ENCODE measurements at regions not wholly inside any gene's neighbourhood (a gene's known extent, or its start where the extent isn't known, plus 50 kb on each side); places are given as distances from the start of the nearest gene placed in this dataset.

GRCh38 chr4:166538491-166539005, 665.5 kb downstream of the TLL1 start:
- no peak overlapping the region for H2AFZ ChIP-seq (ENCODE audit: low read length)

GRCh38 chr4:166546009-166546408, 673.0 kb downstream of the TLL1 start:
- no peaks in the 10 kb centered on the region for H3K27me3 ChIP-seq (ENCODE audit: insufficient read depth, low read length, poor library complexity, severe bottlenecking)
- H3F3A ChIP-seq (ENCODE audit: low read depth): no peaks in the 10 kb centered on the region
- H2AFZ ChIP-seq (ENCODE audit: low read length): no peak overlapping the region
- H3K4me1 ChIP-seq (ENCODE audit: insufficient read depth, low read length, poor library complexity, severe bottlenecking): no peaks in the 10 kb centered on the region
- H3K4me2 ChIP-seq (ENCODE audit: low read depth, low read length, poor library complexity, severe bottlenecking): no peak overlapping the region
- H3K9me2 ChIP-seq (replicated peaks; ENCODE audit: low read depth, low read length): no peaks in the 10 kb centered on the region
- no peaks in the 10 kb centered on the region for H3K79me2 ChIP-seq (ENCODE audit: insufficient read depth, low read length)
- no peaks in the 10 kb centered on the region for H3K9me3 ChIP-seq (ENCODE audit: insufficient read depth, low read depth, low read length)
- no peak for TF ChIP-seq CTCF (conservative IDR thresholded peaks at IDR 0.05; ENCODE audit: low read length)
- TF ChIP-seq EZH2phosphoT487 (IDR thresholded peaks at IDR 0.05; ENCODE audit: borderline replicate concordance): no peak
- H3K36me3 ChIP-seq (ENCODE audit: insufficient read depth, low read length): no peaks in the 10 kb centered on the region
- no peak overlapping the region for H3K4me3 ChIP-seq (ENCODE audit: low read length, poor library complexity, severe bottlenecking)
- no peak overlapping the region for H3K9ac ChIP-seq (ENCODE audit: low read depth, low read length, poor library complexity, severe bottlenecking)
- no peaks in the 10 kb centered on the region for H4K20me1 ChIP-seq (ENCODE audit: insufficient read depth, low read length, poor library complexity, severe bottlenecking)

More at GRCh38 chr4:166538491-166539005, 665.5 kb downstream of the TLL1 start:
- Histone ChIP-seq H3K9ac (ENCODE audit: low read depth, low read length, poor library complexity, severe bottlenecking) (no peak overlapping the region), H3K9me3 (ENCODE audit: insufficient read depth, low read depth, low read length) (no peaks in the 10 kb centered on the region), H3K79me2 (ENCODE audit: insufficient read depth, low read length) (no peaks in the 10 kb centered on the region), H3K27me3 (ENCODE audit: insufficient read depth, low read length, poor library complexity, severe bottlenecking) (no peaks in the 10 kb centered on the region), H3F3A (ENCODE audit: low read depth) (no peaks in the 10 kb centered on the region), H3K36me3 (ENCODE audit: insufficient read depth, low read length) (no peaks in the 10 kb centered on the region), H3K4me1 (ENCODE audit: insufficient read depth, low read length, poor library complexity, severe bottlenecking) (no peaks in the 10 kb centered on the region), H3K4me2 (ENCODE audit: low read depth, low read length, poor library complexity, severe bottlenecking) (no peak overlapping the region), H3K9me2 (replicated peaks; ENCODE audit: low read depth, low read length) (no peaks in the 10 kb centered on the region), H4K20me1 (ENCODE audit: insufficient read depth, low read length, poor library complexity, severe bottlenecking) (no peaks in the 10 kb centered on the region), H3K4me3 (ENCODE audit: low read length, poor library complexity, severe bottlenecking) (no peak overlapping the region)
- TF ChIP-seq EZH2phosphoT487 (IDR thresholded peaks at IDR 0.05; ENCODE audit: borderline replicate concordance): no peak
- TF ChIP-seq CTCF (conservative IDR thresholded peaks at IDR 0.05; ENCODE audit: low read length): no peak

- Histone ChIP-seq H3K9ac (ENCODE audit: low read depth, low read length, poor library complexity, severe bottlenecking) (no peak overlapping the region), H3K4me2 (ENCODE audit: low read depth, low read length, poor library complexity, severe bottlenecking) (no peak overlapping the region), H3K36me3 (ENCODE audit: insufficient read depth, low read length) (no peaks in the 10 kb centered on the region), H3K4me1 (ENCODE audit: insufficient read depth, low read length, poor library complexity, severe bottlenecking) (no peaks in the 10 kb centered on the region), H3K4me3 (ENCODE audit: low read length, poor library complexity, severe bottlenecking) (no peak overlapping the region), H3K9me3 (ENCODE audit: insufficient read depth, low read depth, low read length) (no peaks in the 10 kb centered on the region), H3K79me2 (ENCODE audit: insufficient read depth, low read length) (no peaks in the 10 kb centered on the region), H3K27me3 (ENCODE audit: insufficient read depth, low read length, poor library complexity, severe bottlenecking) (no peaks in the 10 kb centered on the region), H4K20me1 (ENCODE audit: insufficient read depth, low read length, poor library complexity, severe bottlenecking) (no peaks in the 10 kb centered on the region), H3F3A (ENCODE audit: low read depth) (no peaks in the 10 kb centered on the region), H2AFZ (ENCODE audit: low read length) (no peak overlapping the region), H3K9me2 (replicated peaks; ENCODE audit: low read depth, low read length) (no peaks in the 10 kb centered on the region)
- no peak for TF ChIP-seq CTCF (conservative IDR thresholded peaks at IDR 0.05; ENCODE audit: low read length)
- no peak for TF ChIP-seq EZH2phosphoT487 (IDR thresholded peaks at IDR 0.05; ENCODE audit: borderline replicate concordance)
Observed at GRCh38 chr4:166577639-166578038, 656.7 kb downstream of the SPOCK3 start.
